SHP77 treated with DMSO at 0.1 percent for 48 hours (cell line): ENCODE measurements at regions not wholly inside any gene's neighbourhood (a gene's known extent, or its start where the extent isn't known, plus 50 kb on each side); places are given as distances from the start of the nearest gene placed in this dataset.

ENCODE experiments used
- DNase-seq: peaks from one replicate; lab custom pipeline; 2025; lab: John Stamatoyannopoulos, UW

- no peak for DNase-seq
Observed at GRCh38 chr16:16790597-16790996, 411.7 kb downstream of the NPIPA7 start.

GRCh38 chr16:16791051-16791450, 412.1 kb downstream of the NPIPA7 start:
- no peak for DNase-seq

GRCh38 chr16:16797239-16797638, 418.3 kb downstream of the NPIPA7 start:
- DNase-seq: no peak

- no peak for DNase-seq
Observed at GRCh38 chr16:16798504-16798903, 419.6 kb downstream of the NPIPA7 start.

- no peak for DNase-seq
Observed at GRCh38 chr16:16805809-16806208, 426.9 kb downstream of the NPIPA7 start.

- no peak for DNase-seq
Observed at GRCh38 chr16:16815641-16816040, 436.7 kb downstream of the NPIPA7 start.

- no peak for DNase-seq
Observed at GRCh38 chr16:16817196-16817595, 438.3 kb downstream of the NPIPA7 start.

- no peak for DNase-seq
Observed at GRCh38 chr16:16821261-16821660, 442.3 kb downstream of the NPIPA7 start.

- DNase-seq: no peak
Observed at GRCh38 chr16:16828913-16829398, 450.0 kb downstream of the NPIPA7 start.

GRCh38 chr16:16830401-16830800, 451.5 kb downstream of the NPIPA7 start:
- no peak for DNase-seq

- no peak for DNase-seq
Observed at GRCh38 chr16:16830973-16831372, 452.0 kb downstream of the NPIPA7 start.

- no peak for DNase-seq
Observed at GRCh38 chr16:16833165-16833564, 454.2 kb downstream of the NPIPA7 start.

- no peak for DNase-seq
Observed at GRCh38 chr16:16850274-16850673, 471.3 kb downstream of the NPIPA7 start.

GRCh38 chr16:16857012-16857411, 478.1 kb downstream of the NPIPA7 start:
- DNase-seq: no peak

- peak; percentile 22 for DNase-seq
Observed at GRCh38 chr16:16857603-16858283, 478.8 kb downstream of the NPIPA7 start.

- DNase-seq: peak; percentile 1
Observed at GRCh38 chr16:16861546-16861945, 482.6 kb downstream of the NPIPA7 start.

- no peak for DNase-seq
Observed at GRCh38 chr16:16863672-16864071, 484.7 kb downstream of the NPIPA7 start.

GRCh38 chr16:16864536-16864935, 485.6 kb downstream of the NPIPA7 start:
- DNase-seq: no peak

- DNase-seq: no peak
Observed at GRCh38 chr16:16865374-16865773, 486.4 kb downstream of the NPIPA7 start.

GRCh38 chr16:16867973-16868372, 489.0 kb downstream of the NPIPA7 start:
- DNase-seq: no peak

GRCh38 chr16:16868727-16869126, 489.8 kb downstream of the NPIPA7 start:
- no peak for DNase-seq

- DNase-seq: no peak
Observed at GRCh38 chr16:16869746-16870145, 490.8 kb downstream of the NPIPA7 start.

- no peak for DNase-seq
Observed at GRCh38 chr16:16871196-16871595, 492.3 kb downstream of the NPIPA7 start.

GRCh38 chr16:16877061-16877460, 498.1 kb downstream of the NPIPA7 start:
- DNase-seq: no peak
